ENCODE measurements at regions not wholly inside any gene's neighbourhood (a gene's known extent, or its start where the extent isn't known, plus 50 kb on each side); places are given as distances from the start of the nearest gene placed in this dataset.

DNA sequence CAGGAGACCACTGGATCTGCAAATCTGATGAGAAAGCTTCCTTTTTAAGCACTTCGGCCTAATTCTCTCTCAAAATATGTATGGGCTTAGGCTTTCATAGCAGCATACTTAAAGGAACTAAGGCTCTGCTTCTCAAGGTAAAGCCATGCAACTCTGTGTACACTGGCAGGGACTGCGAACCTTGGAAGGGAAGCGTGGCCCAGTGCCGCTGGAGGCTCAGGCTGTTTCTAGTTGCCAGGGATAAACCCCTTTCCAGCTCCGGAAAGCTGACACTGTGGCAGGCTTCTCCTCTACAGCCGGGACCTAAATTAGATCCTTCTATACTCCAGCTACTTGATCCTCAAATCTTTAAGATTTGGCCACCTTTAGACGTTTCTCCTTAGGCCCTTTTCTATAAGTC is 1091.3 kb upstream of the TENM3 start:
- no TSS peak for BruUV-seq (replicated peaks)
- Histone ChIP-seq H3K9me1 (ENCODE audit: insufficient read depth, low read length) (no peaks in the 10 kb centered on the region), H3K4me1 (ENCODE audit: control insufficient read depth, insufficient read depth, low read length) (no peaks in the 10 kb centered on the region), H3K4ac (ENCODE audit: low read depth, low read length) (no peak overlapping the region), H3K27me3 (ENCODE audit: control insufficient read depth, insufficient read depth, low read length) (no peaks in the 10 kb centered on the region), H2BK120ac (ENCODE audit: low read depth, low read length) (no peak overlapping the region), H2AK5ac (ENCODE audit: low read depth, low read length) (no peak overlapping the region), H3K4me3 (ENCODE audit: insufficient read depth, low read depth, low read length) (no peak overlapping the region), H3K18ac (ENCODE audit: low read depth, low read length) (no peak overlapping the region), H4K91ac (ENCODE audit: insufficient read depth, low read depth, low read length) (no peak overlapping the region), H3K36me3 (ENCODE audit: control insufficient read depth, insufficient read depth, low read length) (no peaks in the 10 kb centered on the region), H4K20me1 (ENCODE audit: insufficient read depth, low read length) (no peaks in the 10 kb centered on the region), H2BK15ac (ENCODE audit: low read depth, low read length) (no peak overlapping the region), H3K56ac (ENCODE audit: extremely low read depth, insufficient read depth, low read length) (no peak overlapping the region), H3K9me3 (ENCODE audit: control insufficient read depth, insufficient read depth, low read length) (no peaks in the 10 kb centered on the region), H2BK5ac (ENCODE audit: low read depth, low read length, poor library complexity, severe bottlenecking) (no peak overlapping the region), H3K23ac (ENCODE audit: low read depth, low read length) (no peak overlapping the region), H2AFZ (replicated peaks; ENCODE audit: low read length, poor library complexity) (no peak overlapping the region), H4K5ac (ENCODE audit: low read depth, low read length) (no peak overlapping the region), H3K14ac (replicated peaks; ENCODE audit: low read depth, low read length) (no peak overlapping the region), H3K27ac (ENCODE audit: insufficient read depth, low read length) (no peak overlapping the region), H3K79me1 (ENCODE audit: low read depth in 1 of 2, low read length in 2 of 2) (no peaks in the 10 kb centered on the region), H3K4me2 (ENCODE audit: low read depth, low read length) (no peak overlapping the region), H4K8ac (ENCODE audit: low read depth in 2 of 2, low read length in 2 of 2) (no peak overlapping the region), H2AK9ac (replicated peaks; ENCODE audit: low read depth, low read length, poor library complexity) (no peak overlapping the region), H2BK20ac (ENCODE audit: low read depth, low read length) (no peak overlapping the region), H3K9ac (ENCODE audit: low read depth, low read length) (no peak overlapping the region)
- CTCF ChIA-PET = no interaction called here
- intact Hi-C loops (cut with micrococcal nuclease) = no loop called here
- in situ Hi-C loops (cut with MboI; ENCODE audit: low sequenced_read_pairs) = no loop called here
- WGBS, 2 experiments (ENCODE audit: extremely low coverage in 2 of 2, insufficient read length in 1 of 2) = 80% methylated on average over 1 of the region's 7 CpGs; no CpG with 5 or more reads in 1 of the 2 experiments
- POLR2A ChIA-PET (ENCODE audit: unreplicated experiment) = no interaction called here
- ATAC-seq (ENCODE audit: low read depth) = no peak
- DNase-seq = no peak
- TF ChIP-seq MAZ (IDR thresholded peaks at IDR 0.05; ENCODE audit: borderline replicate concordance, low read depth, low read length) (no peak), POLR2A (IDR thresholded peaks at IDR 0.05; ENCODE audit: low read depth, low read length) (no peak), SMC3 (IDR thresholded peaks at IDR 0.05; ENCODE audit: low read depth, low read length) (no peak), RAD21 (IDR thresholded peaks at IDR 0.05; ENCODE audit: low read length) (no peak), NFE2L2 (IDR thresholded peaks at IDR 0.05; ENCODE audit: low read depth, low read length) (no peak), MAFK (IDR thresholded peaks at IDR 0.05; ENCODE audit: low read depth, low read length) (no peak), FOS (IDR thresholded peaks at IDR 0.05; ENCODE audit: low read depth, low read length) (no peak), RFX5 (IDR thresholded peaks at IDR 0.05; ENCODE audit: low read depth, low read length) (no peak), CHD1 (IDR thresholded peaks at IDR 0.05; ENCODE audit: low read depth, low read length) (no peak), RCOR1 (IDR thresholded peaks at IDR 0.05; ENCODE audit: insufficient replicate concordance, low read length) (no peak), BHLHE40 (IDR thresholded peaks at IDR 0.05; ENCODE audit: low read depth, low read length) (no peak), CEBPB (IDR thresholded peaks at IDR 0.05; ENCODE audit: low read depth, low read length) (no peak), MXI1 (IDR thresholded peaks at IDR 0.05; ENCODE audit: borderline replicate concordance, low read depth, low read length) (no peak)
- TF ChIP-seq, protein P1, sequence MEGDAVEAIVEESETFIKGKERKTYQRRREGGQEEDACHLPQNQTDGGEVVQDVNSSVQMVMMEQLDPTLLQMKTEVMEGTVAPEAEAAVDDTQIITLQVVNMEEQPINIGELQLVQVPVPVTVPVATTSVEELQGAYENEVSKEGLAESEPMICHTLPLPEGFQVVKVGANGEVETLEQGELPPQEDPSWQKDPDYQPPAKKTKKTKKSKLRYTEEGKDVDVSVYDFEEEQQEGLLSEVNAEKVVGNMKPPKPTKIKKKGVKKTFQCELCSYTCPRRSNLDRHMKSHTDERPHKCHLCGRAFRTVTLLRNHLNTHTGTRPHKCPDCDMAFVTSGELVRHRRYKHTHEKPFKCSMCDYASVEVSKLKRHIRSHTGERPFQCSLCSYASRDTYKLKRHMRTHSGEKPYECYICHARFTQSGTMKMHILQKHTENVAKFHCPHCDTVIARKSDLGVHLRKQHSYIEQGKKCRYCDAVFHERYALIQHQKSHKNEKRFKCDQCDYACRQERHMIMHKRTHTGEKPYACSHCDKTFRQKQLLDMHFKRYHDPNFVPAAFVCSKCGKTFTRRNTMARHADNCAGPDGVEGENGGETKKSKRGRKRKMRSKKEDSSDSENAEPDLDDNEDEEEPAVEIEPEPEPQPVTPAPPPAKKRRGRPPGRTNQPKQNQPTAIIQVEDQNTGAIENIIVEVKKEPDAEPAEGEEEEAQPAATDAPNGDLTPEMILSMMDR (conservative IDR thresholded peaks at IDR 0.05; ENCODE audit: low read depth, low read length) = no peak
- TF ChIP-seq, protein P2, sequence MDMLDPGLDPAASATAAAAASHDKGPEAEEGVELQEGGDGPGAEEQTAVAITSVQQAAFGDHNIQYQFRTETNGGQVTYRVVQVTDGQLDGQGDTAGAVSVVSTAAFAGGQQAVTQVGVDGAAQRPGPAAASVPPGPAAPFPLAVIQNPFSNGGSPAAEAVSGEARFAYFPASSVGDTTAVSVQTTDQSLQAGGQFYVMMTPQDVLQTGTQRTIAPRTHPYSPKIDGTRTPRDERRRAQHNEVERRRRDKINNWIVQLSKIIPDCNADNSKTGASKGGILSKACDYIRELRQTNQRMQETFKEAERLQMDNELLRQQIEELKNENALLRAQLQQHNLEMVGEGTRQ (IDR thresholded peaks at IDR 0.05; ENCODE audit: low read depth, low read length) = no peak
- TF ChIP-seq, protein P3, sequence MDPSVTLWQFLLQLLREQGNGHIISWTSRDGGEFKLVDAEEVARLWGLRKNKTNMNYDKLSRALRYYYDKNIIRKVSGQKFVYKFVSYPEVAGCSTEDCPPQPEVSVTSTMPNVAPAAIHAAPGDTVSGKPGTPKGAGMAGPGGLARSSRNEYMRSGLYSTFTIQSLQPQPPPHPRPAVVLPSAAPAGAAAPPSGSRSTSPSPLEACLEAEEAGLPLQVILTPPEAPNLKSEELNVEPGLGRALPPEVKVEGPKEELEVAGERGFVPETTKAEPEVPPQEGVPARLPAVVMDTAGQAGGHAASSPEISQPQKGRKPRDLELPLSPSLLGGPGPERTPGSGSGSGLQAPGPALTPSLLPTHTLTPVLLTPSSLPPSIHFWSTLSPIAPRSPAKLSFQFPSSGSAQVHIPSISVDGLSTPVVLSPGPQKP (IDR thresholded peaks at IDR 0.05; ENCODE audit: borderline replicate concordance, low read depth, low read length) = no peak
- dilution Hi-C loops (cut with HindIII; ENCODE audit: low sequenced_read_pairs, unreplicated experiment) = no loop called here

Measured in IMR-90 (cell line).